Endothelial cell of umbilical vein (primary cell): ENCODE measurements at regions not wholly inside any gene's neighbourhood (a gene's known extent, or its start where the extent isn't known, plus 50 kb on each side); places are given as distances from the start of the nearest gene placed in this dataset.

Source experiments
- BruUV-seq: library from RNA; stranded (reverse); fragments of 400-500 nt; replicated peaks from 2 replicates; lab custom pipeline; 2021; lab: Mats Ljungman, UMichigan
- CTCF ChIA-PET: fragments of 300-600, 350-600 bp; sonication (Branson Sonifier 250); formaldehyde crosslinking; loops from one replicate; lab custom pipeline; 2021; ENCODE audit warnings: antibody characterized with exemption, inconsistent platforms; lab: Charles Lee
- POLR2A ChIA-PET: fragments of 300-600, 350-600 bp; sonication (Branson Sonifier 250); formaldehyde crosslinking; loops from one replicate; lab custom pipeline; 2021; ENCODE audit warnings: antibody characterized with exemption, inconsistent platforms; lab: Charles Lee
- DNase-seq: peaks from one replicate; pipeline ENCODE4 v3.0.0-alpha.2; 2011; ENCODE audit warnings: low read depth, low spot score
- FAIRE-seq: peaks from 2 replicates; lab custom pipeline; 2011; peaks lifted over from hg19 to GRCh38; lab: Jason Lieb, UNC
- H2AFZ ChIP-seq: 2 replicates; pipeline ENCODE4 v1.6.0; 2012; ENCODE audit warnings: low read depth, low read length, control low read depth, inconsistent platforms
- H3K27ac ChIP-seq: 2 replicates; pipeline ENCODE4 v1.5.1; 2011; ENCODE audit warnings: low read depth, mild to moderate bottlenecking, control low read depth, low read length, moderate library complexity; ENCODE audit not compliant: insufficient read depth
- H3K27me3 ChIP-seq, 2 experiments: 2 replicates each; pipeline versions ENCODE4 v1.6.0 to v1.6.1; 2011; ENCODE audit warnings: low read length in 2 of 2, mixed read lengths in 1 of 2; ENCODE audit not compliant: control insufficient read depth in 2 of 2, insufficient read depth in 2 of 2
- H3K36me3 ChIP-seq, 2 experiments: 2 replicates in 1 of 2; 3 replicates in 1 of 2; pipeline ENCODE4 v1.5.1; 2011; ENCODE audit warnings: low read length in 2 of 2, mild to moderate bottlenecking in 1 of 2, moderate library complexity in 1 of 2; ENCODE audit not compliant: control insufficient read depth in 2 of 2, insufficient read depth in 2 of 2; ENCODE audit errors: extremely low read depth in 1 of 2
- H3K4me1 ChIP-seq: 3 replicates; pipeline ENCODE4 v1.5.1; 2011; ENCODE audit warnings: mild to moderate bottlenecking, low read length; ENCODE audit not compliant: control insufficient read depth, insufficient read depth; ENCODE audit errors: extremely low read depth
- H3K4me2 ChIP-seq: 2 replicates; pipeline ENCODE4 v1.6.1; 2011; ENCODE audit warnings: low read length, control low read depth, mixed read lengths; ENCODE audit not compliant: insufficient read depth
- H3K4me3 ChIP-seq, 3 experiments: fragments of 200-600 bp in 1 of 3; sonication (generic), shearing (Covaris generic) in 1 of 3; replicated peaks in 1 of 3; 2 replicates each; pipeline ENCODE4 v1.5.1; 2011 to 2016; ENCODE audit warnings: control low read depth in 3 of 3, low read length in 3 of 3, mild to moderate bottlenecking in 2 of 3, inconsistent platforms in 1 of 3, low read depth in 1 of 3, moderate library complexity in 1 of 3; ENCODE audit not compliant: insufficient read depth in 1 of 3
- H3K79me2 ChIP-seq: 2 replicates; pipeline ENCODE4 v1.6.0; 2012; ENCODE audit warnings: low read length, inconsistent platforms; ENCODE audit not compliant: control insufficient read depth, insufficient read depth
- H3K9ac ChIP-seq: replicated peaks from 2 replicates; pipeline ENCODE3; 2011; ENCODE audit warnings: low read length, control low read depth; ENCODE audit not compliant: insufficient read depth; ENCODE audit errors: extremely low read depth
- H3K9me1 ChIP-seq: replicated peaks from 3 replicates; pipeline ENCODE4 v1.6.0; 2011; ENCODE audit warnings: mild to moderate bottlenecking, low read length; ENCODE audit not compliant: control insufficient read depth, insufficient read depth; ENCODE audit errors: extremely low read depth
- H3K9me3 ChIP-seq: replicated peaks from 2 replicates; pipeline ENCODE4 v1.5.1; 2012; ENCODE audit warnings: low read length, inconsistent platforms; ENCODE audit not compliant: control insufficient read depth, insufficient read depth
- H4K20me1 ChIP-seq: replicated peaks from 2 replicates; pipeline ENCODE3; 2011; ENCODE audit warnings: mild to moderate bottlenecking, low read length; ENCODE audit not compliant: control insufficient read depth, insufficient read depth; ENCODE audit errors: extremely low read depth
- EZH2 ChIP-seq: IDR thresholded peaks from 2 replicates; pipeline ENCODE4 v1.6.1; 2012; ENCODE audit warnings: borderline replicate concordance, low read depth, mild to moderate bottlenecking, moderate library complexity, low read length, inconsistent platforms; ENCODE audit not compliant: severe bottlenecking
- FOS ChIP-seq: IDR thresholded peaks from 2 replicates; pipeline ENCODE4 v1.6.1; 2011; ENCODE audit warnings: mild to moderate bottlenecking, low read length, moderate library complexity, borderline replicate concordance; ENCODE audit not compliant: insufficient read depth
- GATA2 ChIP-seq: IDR thresholded peaks from 2 replicates; pipeline ENCODE4 v1.7.0; 2011; ENCODE audit warnings: low read depth, mild to moderate bottlenecking, moderate library complexity, mixed read lengths, low read length; ENCODE audit not compliant: insufficient read length, insufficient read depth
- JUN ChIP-seq: IDR thresholded peaks from 2 replicates; pipeline ENCODE4 v1.6.1; 2011; ENCODE audit warnings: borderline replicate concordance, low read depth; ENCODE audit not compliant: insufficient read length, insufficient read depth
- MYC ChIP-seq: IDR thresholded peaks from one replicate; pipeline ENCODE4 v1.6.1; 2011; ENCODE audit warnings: mild to moderate bottlenecking, low read depth, low read length
- POLR2A ChIP-seq: IDR thresholded peaks from 2 replicates; pipeline ENCODE4 v1.6.1; 2012; ENCODE audit warnings: low read depth, mild to moderate bottlenecking, control low read depth, low read length
- POLR2AphosphoS5 ChIP-seq: IDR thresholded peaks from 2 replicates; pipeline ENCODE4 v1.6.1; 2012; ENCODE audit warnings: low read depth, mild to moderate bottlenecking, control low read depth, low read length, moderate library complexity; ENCODE audit not compliant: insufficient read depth
- dilution Hi-C: fragments of 300-500 bp; cut with MboI; formaldehyde crosslinking; loops from one replicate; pipeline ENCODE4 v1.15.0; 2019; ENCODE audit warnings: low sequenced_read_pairs; ENCODE audit not compliant: extremely low pct_ligation_motif_present
- intact Hi-C: fragments of 100-400 bp; cut with micrococcal nuclease; formaldehyde crosslinking; loops from one replicate; pipeline ENCODE4 v1.10.0; 2022
- TF ChIP-seq, protein P1 (sequence below): IDR thresholded peaks from 2 replicates; pipeline ENCODE4 v1.6.1; 2011; ENCODE audit not compliant: insufficient read depth, insufficient read length
- TF ChIP-seq, protein P2 (sequence below), 2 donors: IDR thresholded peaks; 1 replicate in 1 of 2; 2 replicates in 1 of 2; pipeline ENCODE4 v1.5.1; 2011; ENCODE audit warnings: low read length in 2 of 2, mild to moderate bottlenecking in 2 of 2, moderate library complexity in 2 of 2, control low read depth in 1 of 2, inconsistent platforms in 1 of 2, low read depth in 1 of 2; ENCODE audit not compliant: insufficient read depth in 1 of 2; ENCODE audit errors: extremely low read depth in 1 of 2

DNA sequence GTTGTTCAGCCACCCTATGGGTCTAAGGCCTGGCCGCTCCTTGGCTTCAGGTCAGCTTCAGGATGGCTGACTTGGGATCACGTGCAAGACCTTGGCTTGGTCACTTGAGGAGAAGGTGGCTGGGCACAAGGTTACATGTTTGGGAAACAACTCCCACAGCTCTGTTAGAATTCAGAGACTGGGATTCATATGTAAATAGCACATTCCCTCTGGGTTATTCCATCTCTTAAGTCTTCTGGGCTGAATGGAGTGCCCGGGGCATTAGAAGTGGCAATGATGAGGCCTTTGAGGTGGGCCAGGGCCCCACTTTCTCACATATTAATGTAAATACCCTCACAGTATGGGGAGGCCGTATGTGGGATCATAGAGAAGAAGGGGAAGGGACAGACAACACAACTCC lies 150.9 kb downstream of the EFNB2 start:
- H3K9me1 ChIP-seq = no peaks in the 10 kb centered on the region
- H3K27ac ChIP-seq = no peak overlapping the region
- DNase-seq (no peak), FAIRE-seq (no peak)
- no peak overlapping the region for H2AFZ ChIP-seq
- H4K20me1 ChIP-seq = no peaks in the 10 kb centered on the region
- H3K79me2 ChIP-seq = no peaks in the 10 kb centered on the region
- no TSS peak for BruUV-seq
- ChIA-PET POLR2A (no interaction called here), CTCF (no interaction called here)
- H3K4me3 ChIP-seq = no peak overlapping the region
- no peak overlapping the region for H3K4me2 ChIP-seq
- H3K9ac ChIP-seq = no peak overlapping the region
- H3K36me3 ChIP-seq = no peaks in the 10 kb centered on the region
- intact Hi-C loops = no loop called here
- TF ChIP-seq JUN (no peak), EZH2 (no peak), MYC (no peak), POLR2A (no peak), GATA2 (no peak), POLR2AphosphoS5 (no peak), FOS (no peak)
- TF ChIP-seq, protein P1, sequence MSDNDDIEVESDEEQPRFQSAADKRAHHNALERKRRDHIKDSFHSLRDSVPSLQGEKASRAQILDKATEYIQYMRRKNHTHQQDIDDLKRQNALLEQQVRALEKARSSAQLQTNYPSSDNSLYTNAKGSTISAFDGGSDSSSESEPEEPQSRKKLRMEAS = no peak
- TF ChIP-seq, protein P2, sequence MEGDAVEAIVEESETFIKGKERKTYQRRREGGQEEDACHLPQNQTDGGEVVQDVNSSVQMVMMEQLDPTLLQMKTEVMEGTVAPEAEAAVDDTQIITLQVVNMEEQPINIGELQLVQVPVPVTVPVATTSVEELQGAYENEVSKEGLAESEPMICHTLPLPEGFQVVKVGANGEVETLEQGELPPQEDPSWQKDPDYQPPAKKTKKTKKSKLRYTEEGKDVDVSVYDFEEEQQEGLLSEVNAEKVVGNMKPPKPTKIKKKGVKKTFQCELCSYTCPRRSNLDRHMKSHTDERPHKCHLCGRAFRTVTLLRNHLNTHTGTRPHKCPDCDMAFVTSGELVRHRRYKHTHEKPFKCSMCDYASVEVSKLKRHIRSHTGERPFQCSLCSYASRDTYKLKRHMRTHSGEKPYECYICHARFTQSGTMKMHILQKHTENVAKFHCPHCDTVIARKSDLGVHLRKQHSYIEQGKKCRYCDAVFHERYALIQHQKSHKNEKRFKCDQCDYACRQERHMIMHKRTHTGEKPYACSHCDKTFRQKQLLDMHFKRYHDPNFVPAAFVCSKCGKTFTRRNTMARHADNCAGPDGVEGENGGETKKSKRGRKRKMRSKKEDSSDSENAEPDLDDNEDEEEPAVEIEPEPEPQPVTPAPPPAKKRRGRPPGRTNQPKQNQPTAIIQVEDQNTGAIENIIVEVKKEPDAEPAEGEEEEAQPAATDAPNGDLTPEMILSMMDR (IDR thresholded peaks at IDR 0.05; ENCODE audit: extremely low read depth in 1 of 2, insufficient read depth in 1 of 2, low read depth in 1 of 2, low read length in 2 of 2) = no peak
- peaks cover 0 to 1% of the 10 kb centered on the region in 2 experiments for H3K27me3 ChIP-seq
- dilution Hi-C loops = no loop called here
- no peaks in the 10 kb centered on the region for H3K9me3 ChIP-seq
- H3K4me1 ChIP-seq = no peaks in the 10 kb centered on the region
